ENCODE measurements at regions not wholly inside any gene's neighbourhood (a gene's known extent, or its start where the extent isn't known, plus 50 kb on each side); places are given as distances from the start of the nearest gene placed in this dataset.
A peak's percentile ranks its signal among the peaks of the same experiment; 100 is the strongest.

DNA sequence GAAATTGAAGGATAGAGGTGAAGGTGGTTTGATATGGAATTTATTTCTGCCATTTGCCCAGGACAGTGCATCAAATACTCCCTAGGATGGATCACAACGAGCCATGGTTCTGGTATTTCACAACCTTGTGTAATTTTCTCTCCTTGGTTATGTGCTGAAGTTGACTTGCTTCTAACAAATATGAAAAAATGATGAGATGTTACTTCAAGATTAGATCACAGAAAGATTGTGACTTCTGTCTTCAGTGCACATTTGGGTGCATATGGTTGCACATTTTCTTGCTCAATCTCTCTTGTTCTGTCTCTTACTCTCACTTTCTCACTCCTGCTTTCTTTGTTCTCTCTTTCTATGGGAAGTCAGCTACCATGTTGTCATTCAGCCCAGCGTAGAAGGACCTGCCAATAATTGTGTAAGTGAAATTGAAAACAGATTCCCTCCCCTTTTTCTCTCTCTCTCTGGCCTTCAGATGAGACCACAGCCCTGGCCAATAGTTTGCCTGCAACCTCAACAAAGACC, 104.6 kb upstream of the RMDN2 start:
- Histone ChIP-seq H3K36me3 (no peaks in the 10 kb centered on the region), H3K27me3 (no peaks in the 10 kb centered on the region), H3K9me3 (no peaks in the 10 kb centered on the region), H3K4me3 (no peak overlapping the region), H3K27ac (no peak overlapping the region), H3K4me1 (no peaks in the 10 kb centered on the region)
- DNase-seq = no peak
- TF ChIP-seq CTCF (IDR thresholded peaks at IDR 0.05) = no peak
- intact Hi-C loops (cut with DNase I; ENCODE audit: low total_unique reads) = no loop called here

GRCh38 chr2:37825586-37825985, 99.5 kb upstream of the RMDN2 start:
- Histone ChIP-seq H3K27ac (no peak overlapping the region), H3K4me1 (peaks cover 0 to 34% (median 18%) of the 10 kb centered on the region in 4 donors), H3K9me3 (no peaks in the 10 kb centered on the region), H3K4me3 (no peak overlapping the region), H3K36me3 (no peaks in the 10 kb centered on the region), H3K27me3 (no peaks in the 10 kb centered on the region)
- no peak for TF ChIP-seq CTCF (IDR thresholded peaks at IDR 0.05)
- no peak for DNase-seq
- intact Hi-C loops (cut with DNase I; ENCODE audit: low total_unique reads) = no loop called here

DNA sequence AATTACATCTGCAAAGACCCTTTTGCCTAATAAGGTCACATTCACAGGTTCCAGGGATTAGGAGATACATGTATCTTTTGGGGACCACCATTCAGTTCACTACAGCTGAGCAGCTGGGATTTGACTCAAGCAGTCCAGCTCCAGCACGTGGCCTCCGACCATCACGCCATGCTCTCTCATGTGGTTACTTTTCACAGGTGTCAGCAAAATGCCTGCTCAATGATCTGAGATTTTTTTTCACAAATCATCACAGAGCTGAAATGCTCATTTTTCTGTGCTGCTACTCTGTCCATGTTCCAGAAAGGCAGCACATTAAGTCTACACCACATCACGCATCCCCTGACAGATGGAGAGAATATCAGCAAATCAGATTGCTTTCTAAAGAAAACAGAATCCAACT, 98.5 kb upstream of the RMDN2 start:
- intact Hi-C loops (cut with DNase I; ENCODE audit: low total_unique reads) = no loop called here
- Histone ChIP-seq H3K9me3 (no peaks in the 10 kb centered on the region), H3K36me3 (no peaks in the 10 kb centered on the region), H3K27me3 (no peaks in the 10 kb centered on the region), H3K4me1 (peaks cover 0 to 44% (median 21%) of the 10 kb centered on the region in 4 donors), H3K27ac (no peak overlapping the region), H3K4me3 (no peak overlapping the region)
- no peak for DNase-seq
- no peak for TF ChIP-seq CTCF (IDR thresholded peaks at IDR 0.05)

DNA sequence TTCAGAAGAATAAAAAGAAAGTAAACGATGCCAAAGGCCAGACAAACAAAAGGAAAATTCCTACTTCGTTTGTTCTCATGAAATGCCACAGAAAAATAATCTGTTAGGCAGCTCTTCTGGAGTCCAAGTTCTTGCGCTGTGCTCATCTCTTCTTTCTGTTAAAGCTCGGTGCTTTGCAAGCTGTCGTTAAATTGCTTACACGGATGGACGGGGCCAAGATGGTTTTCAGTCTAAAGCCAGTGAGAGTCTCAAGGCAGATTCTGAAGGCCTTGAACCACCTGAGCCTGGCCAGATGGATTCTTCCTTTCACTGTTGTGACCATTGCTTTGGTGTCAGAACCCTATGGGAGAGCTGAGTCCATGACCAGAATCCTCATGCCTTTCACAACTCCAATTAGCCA, 97.6 kb upstream of the RMDN2 start:
- intact Hi-C loops (cut with DNase I; ENCODE audit: low total_unique reads) = no loop called here
- Histone ChIP-seq H3K9me3 (no peaks in the 10 kb centered on the region), H3K27ac (no peak overlapping the region), H3K4me3 (no peak overlapping the region), H3K4me1 (peaks cover 0 to 44% (median 21%) of the 10 kb centered on the region in 4 donors), H3K27me3 (no peaks in the 10 kb centered on the region), H3K36me3 (no peaks in the 10 kb centered on the region)
- no peak for DNase-seq
- TF ChIP-seq CTCF (IDR thresholded peaks at IDR 0.05) = no peak

DNA sequence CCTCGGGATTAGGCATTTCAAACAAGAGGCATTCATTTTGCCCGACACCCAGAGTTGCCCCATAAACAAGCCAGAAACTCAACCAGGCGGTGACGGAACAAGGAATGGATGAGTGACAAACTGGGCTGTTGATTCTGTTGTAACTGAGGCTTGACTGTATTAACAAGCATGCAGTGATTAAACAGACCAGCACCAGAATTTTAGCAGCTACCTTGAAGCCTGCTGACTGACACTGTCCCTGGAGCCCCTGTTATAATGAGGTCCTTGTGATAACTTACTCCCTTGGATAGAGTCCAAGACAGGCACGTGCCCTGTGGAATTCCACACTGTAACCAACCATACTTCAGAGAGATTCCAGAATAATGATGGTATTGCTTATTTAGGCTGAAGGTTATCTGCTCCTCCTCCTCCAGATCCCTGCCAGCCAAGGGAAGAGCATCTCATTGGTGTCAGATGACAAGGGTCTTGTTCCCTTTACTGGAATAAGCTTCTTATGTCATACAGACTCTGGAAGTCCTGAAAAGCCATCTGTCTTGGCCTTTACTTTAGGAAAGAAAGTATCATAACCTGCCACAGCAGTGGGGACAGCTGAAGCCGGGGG, 97.1 kb upstream of the RMDN2 start:
- no peaks in the 10 kb centered on the region for H3K36me3 ChIP-seq
- no peak overlapping the region for H3K4me3 ChIP-seq
- peaks cover 0 to 44% (median 21%) of the 10 kb centered on the region in 4 donors for H3K4me1 ChIP-seq
- no peaks in the 10 kb centered on the region for H3K9me3 ChIP-seq
- intact Hi-C loops (cut with DNase I; ENCODE audit: low total_unique reads) = no loop called here
- H3K27me3 ChIP-seq = no peaks in the 10 kb centered on the region
- no peak for DNase-seq
- TF ChIP-seq CTCF (IDR thresholded peaks at IDR 0.05) = no peak
- H3K27ac ChIP-seq = peak overlapping the region; percentile 28 to 50
